Caco-2 (cell line): ENCODE measurements at regions not wholly inside any gene's neighbourhood (a gene's known extent, or its start where the extent isn't known, plus 50 kb on each side); places are given as distances from the start of the nearest gene placed in this dataset.

Experiments
- BruUV-seq: library from RNA; stranded (reverse); fragments of 400-500 nt; replicated peaks from 2 replicates; lab custom pipeline; 2021; lab: Mats Ljungman, UMichigan
- CTCF ChIA-PET: fragments of 300-600 bp; sonication (Branson Sonifier 250); formaldehyde crosslinking; loops from one replicate; lab custom pipeline; 2022; ENCODE audit warnings: antibody characterized with exemption; lab: Charles Lee
- POLR2A ChIA-PET: fragments of 300-600 bp; sonication (Branson Sonifier 250); formaldehyde crosslinking; loops from one replicate; lab custom pipeline; 2022; ENCODE audit warnings: antibody characterized with exemption; lab: Charles Lee
- DNase-seq, 2 experiments: peaks; one replicate each; pipeline versions ENCODE4 v3.0.0 to v3.0.0-alpha.2; 2020 to 2022
- H3K27me3 ChIP-seq: replicated peaks from 2 replicates; pipeline ENCODE4 v1.6.0; 2011; ENCODE audit warnings: low read length; ENCODE audit not compliant: control insufficient read depth, insufficient read depth
- H3K36me3 ChIP-seq: 2 replicates; pipeline ENCODE4 v1.5.1; 2011; ENCODE audit warnings: low read length; ENCODE audit not compliant: control insufficient read depth, insufficient read depth
- H3K4me1 ChIP-seq: fragments of 250-450 bp; sonication (Bioruptor Pico); 2 replicates; pipeline ENCODE4 v1.5.1; 2020; ENCODE audit warnings: mild to moderate bottlenecking
- H3K4me3 ChIP-seq: 2 replicates; pipeline ENCODE4 v1.5.1; 2011; ENCODE audit warnings: low read depth, mild to moderate bottlenecking, control low read depth, low read length
- H3K9me3 ChIP-seq: fragments of 250-450 bp; sonication (Bioruptor Pico); 2 replicates; pipeline ENCODE4 v1.5.1; 2020; ENCODE audit warnings: mild to moderate bottlenecking, moderate library complexity
- H3K27ac Mint-ChIP-seq: one replicate; pipeline ENCODE4 v1.8.0; 2022; ENCODE audit warnings: mixed read lengths; ENCODE audit not compliant: unreplicated experiment
- H3K27me3 Mint-ChIP-seq: one replicate; pipeline ENCODE4 v1.8.0; 2022; ENCODE audit warnings: mixed read lengths; ENCODE audit not compliant: insufficient read depth, unreplicated experiment
- H3K36me3 Mint-ChIP-seq: one replicate; pipeline ENCODE4 v1.8.0; 2022; ENCODE audit warnings: mild to moderate bottlenecking, mixed read lengths; ENCODE audit not compliant: insufficient read depth, unreplicated experiment
- H3K4me1 Mint-ChIP-seq: one replicate; pipeline ENCODE4 v1.8.0; 2022; ENCODE audit warnings: low read depth, mixed read lengths; ENCODE audit not compliant: unreplicated experiment
- H3K4me3 Mint-ChIP-seq: one replicate; pipeline ENCODE4 v1.8.0; 2022; ENCODE audit warnings: mild to moderate bottlenecking, moderate library complexity, mixed read lengths; ENCODE audit not compliant: unreplicated experiment
- H3K9me3 Mint-ChIP-seq: one replicate; pipeline ENCODE4 v1.8.0; 2022; ENCODE audit warnings: mixed read lengths; ENCODE audit not compliant: unreplicated experiment
- CTCF ChIP-seq, 2 experiments: fragments of 200-600 bp in 1 of 2; IDR thresholded peaks; 1 replicate in 1 of 2; 2 replicates in 1 of 2; pipeline versions ENCODE4 v1.5.1 to v1.8.0; 2011 to 2022; ENCODE audit warnings: antibody characterized with exemption in 1 of 2, control low read depth in 1 of 2, inconsistent platforms in 1 of 2, low read depth in 1 of 2, low read length in 1 of 2, mild to moderate bottlenecking in 1 of 2, moderate library complexity in 1 of 2; ENCODE audit not compliant: insufficient read depth in 1 of 2, severe bottlenecking in 1 of 2, unreplicated experiment in 1 of 2
- intact Hi-C: fragments of 100-400 bp; cut with micrococcal nuclease; formaldehyde crosslinking; loops from one replicate; pipeline ENCODE4 v1.10.0; 2022; ENCODE audit not compliant: unreplicated experiment

GRCh38 chr5:164466033-164466432, 960.6 kb downstream of the MAT2B start:
- Histone ChIP-seq H3K9me3 (no peaks in the 10 kb centered on the region), H3K4me1 (no peaks in the 10 kb centered on the region), H3K4me3 (no peak overlapping the region), H3K27me3 (no peaks in the 10 kb centered on the region), H3K36me3 (no peaks in the 10 kb centered on the region)
- Mint-ChIP-seq H3K27ac (no peak overlapping the region), H3K36me3 (no peaks in the 10 kb centered on the region), H3K4me3 (no peak overlapping the region), H3K27me3 (peaks cover 3% of the 10 kb centered on the region), H3K9me3 (no peaks in the 10 kb centered on the region), H3K4me1 (no peaks in the 10 kb centered on the region)
- CTCF ChIA-PET, result no interaction called here
- no peak for DNase-seq
- intact Hi-C loops, result no loop called here
- POLR2A ChIA-PET, result no interaction called here
- no peak for TF ChIP-seq CTCF (IDR thresholded peaks at IDR 0.05; ENCODE audit: insufficient read depth in 1 of 2, low read depth in 1 of 2, low read length in 1 of 2, severe bottlenecking in 1 of 2, unreplicated experiment in 1 of 2)
- BruUV-seq, result no TSS peak

- DNase-seq, result no peak
- peaks cover 3% of the 10 kb centered on the region for H3K27me3 Mint-ChIP-seq
- Histone ChIP-seq H3K4me1 (no peaks in the 10 kb centered on the region), H3K9me3 (no peaks in the 10 kb centered on the region), H3K36me3 (no peaks in the 10 kb centered on the region), H3K4me3 (no peak overlapping the region), H3K27me3 (no peaks in the 10 kb centered on the region)
- ChIA-PET POLR2A (no interaction called here), CTCF (no interaction called here)
- no peaks in the 10 kb centered on the region for H3K9me3 Mint-ChIP-seq
- H3K36me3 Mint-ChIP-seq, result no peaks in the 10 kb centered on the region
- TF ChIP-seq CTCF (IDR thresholded peaks at IDR 0.05; ENCODE audit: insufficient read depth in 1 of 2, low read depth in 1 of 2, low read length in 1 of 2, severe bottlenecking in 1 of 2, unreplicated experiment in 1 of 2), result no peak
- no peak overlapping the region for H3K27ac Mint-ChIP-seq
- no peak overlapping the region for H3K4me3 Mint-ChIP-seq
- intact Hi-C loops, result no loop called here
- no peaks in the 10 kb centered on the region for H3K4me1 Mint-ChIP-seq
- BruUV-seq, result no TSS peak
Observed at GRCh38 chr5:164470312-164470711, 964.9 kb downstream of the MAT2B start.

GRCh38 chr5:164472165-164472564, 966.7 kb downstream of the MAT2B start:
- ChIA-PET CTCF (no interaction called here), POLR2A (no interaction called here)
- Mint-ChIP-seq H3K9me3 (no peaks in the 10 kb centered on the region), H3K27me3 (peaks cover 4% of the 10 kb centered on the region), H3K4me3 (no peak overlapping the region), H3K36me3 (no peaks in the 10 kb centered on the region), H3K27ac (no peak overlapping the region), H3K4me1 (no peaks in the 10 kb centered on the region)
- TF ChIP-seq CTCF (IDR thresholded peaks at IDR 0.05; ENCODE audit: insufficient read depth in 1 of 2, low read depth in 1 of 2, low read length in 1 of 2, severe bottlenecking in 1 of 2, unreplicated experiment in 1 of 2), result no peak
- intact Hi-C loops, result no loop called here
- BruUV-seq, result no TSS peak
- no peaks in the 10 kb centered on the region for H3K27me3 ChIP-seq
- no peaks in the 10 kb centered on the region for H3K9me3 ChIP-seq
- no peak for DNase-seq
- H3K4me1 ChIP-seq, result no peaks in the 10 kb centered on the region
- H3K4me3 ChIP-seq, result no peak overlapping the region
- H3K36me3 ChIP-seq, result no peaks in the 10 kb centered on the region
